Right lobe of liver (tissue), 4 donors: ENCODE measurements at regions not wholly inside any gene's neighbourhood (a gene's known extent, or its start where the extent isn't known, plus 50 kb on each side); places are given as distances from the start of the nearest gene placed in this dataset.

Source experiments
- CTCF ChIP-seq, 4 donors: fragments of 200-600 bp in 3 of 4; fragments of 450-650 bp in 1 of 4; IDR thresholded peaks; one replicate each; pipeline versions ENCODE4 v1.5.1 to v1.8.0; 2016 to 2022; ENCODE audit warnings: antibody characterized with exemption in 4 of 4, mild to moderate bottlenecking in 2 of 4
- POLR2A ChIP-seq: fragments of 450-650 bp; IDR thresholded peaks from one replicate; pipeline ENCODE4 v1.6.1; 2017; ENCODE audit warnings: antibody characterized with exemption, mild to moderate bottlenecking
- donor health status: DM: no; HTN: no; CAD: no.
- donor health status: DM: no; HTN: no; CAD: no.
- donor health status: DM: no; HTN: yes; CAD: no.

- TF ChIP-seq POLR2A (no peak), CTCF (IDR thresholded peaks at IDR 0.05) (no peak)
Measured at GRCh38 chr1:47555841-47556560, 118.2 kb downstream of the FOXD2 start.
